Kasumi-1 (cell line): ENCODE measurements at regions not wholly inside any gene's neighbourhood (a gene's known extent, or its start where the extent isn't known, plus 50 kb on each side); places are given as distances from the start of the nearest gene placed in this dataset.

Experiments
- DNase-seq, 2 experiments: peaks; one replicate each; lab custom pipeline; 2025; lab: John Stamatoyannopoulos, UW

DNA sequence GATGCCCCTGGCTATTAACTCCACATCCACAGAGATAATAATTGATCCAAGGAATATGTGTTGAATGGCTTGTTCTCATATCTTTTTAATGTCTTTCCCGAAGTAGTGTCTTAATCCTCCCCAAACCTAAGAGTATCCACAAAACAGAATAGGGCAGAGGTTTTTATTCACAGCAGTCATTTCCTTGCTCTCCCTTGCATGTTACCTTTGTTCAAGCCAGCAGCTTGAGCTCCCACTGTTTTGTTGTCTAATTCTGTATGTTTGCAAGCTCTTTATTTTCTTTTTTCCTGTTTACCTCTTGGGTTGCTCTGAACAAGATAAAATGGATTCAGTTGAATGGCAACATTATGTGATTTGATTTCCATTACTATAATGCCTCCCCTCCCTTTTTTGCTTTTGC, 308.6 kb upstream of the ZP4 start:
- no peak for DNase-seq

DNA sequence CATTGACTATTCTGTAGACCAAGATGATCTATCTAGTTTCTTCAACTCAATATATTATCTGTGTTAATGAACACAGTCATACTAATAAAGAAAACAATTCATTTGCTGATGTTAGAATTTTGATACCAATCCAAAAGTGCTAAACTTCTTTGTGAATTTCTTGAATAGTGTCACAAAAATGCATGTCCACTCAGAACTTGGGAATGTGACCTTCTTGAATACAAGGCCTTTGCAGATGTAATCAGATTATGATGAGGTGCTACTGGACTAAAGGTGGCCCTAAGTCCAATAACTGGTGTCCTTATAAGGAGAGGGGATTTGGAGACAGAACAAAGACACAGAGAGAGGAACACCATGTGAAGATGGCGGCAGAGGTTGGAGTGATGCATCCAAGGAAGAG, 305.8 kb upstream of the ZP4 start:
- no peak for DNase-seq

DNA sequence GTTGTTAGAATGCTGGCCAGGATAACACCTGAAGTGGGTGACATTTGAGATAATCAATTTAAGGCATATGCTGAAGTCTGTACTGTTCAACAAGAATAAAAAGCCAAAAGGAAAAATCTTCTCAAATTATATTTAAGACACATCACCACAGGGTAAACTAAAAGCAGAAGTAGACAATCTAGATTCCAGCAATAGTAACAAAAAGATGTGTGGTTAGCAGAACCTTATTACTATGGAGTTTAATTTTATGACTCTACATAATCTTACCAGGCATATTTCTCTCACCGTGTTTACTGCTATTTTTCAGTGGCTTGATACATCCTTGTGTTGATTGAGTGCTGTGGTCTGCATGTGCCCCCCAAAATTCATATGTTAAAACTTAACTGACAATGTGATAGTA, 300.4 kb upstream of the ZP4 start:
- DNase-seq = peak; percentile 28 to 60

DNA sequence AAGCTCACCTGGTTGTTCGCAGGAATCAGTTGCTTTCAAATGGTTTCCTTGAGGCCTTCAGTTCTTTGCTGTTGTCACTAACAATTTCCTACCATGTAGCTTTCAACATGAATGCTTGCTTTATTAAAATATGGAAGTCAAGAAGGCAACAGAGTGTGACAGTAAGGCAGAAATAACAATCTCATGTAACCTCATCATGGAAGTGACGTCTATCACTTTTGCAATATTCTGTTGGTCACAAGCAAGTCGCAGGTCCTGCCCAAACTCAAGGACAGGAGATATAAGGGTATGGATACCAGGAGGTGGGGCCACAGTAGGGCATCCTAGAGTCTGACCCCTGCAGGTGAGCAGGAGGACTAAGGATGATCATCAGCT, 296.8 kb upstream of the ZP4 start:
- no peak for DNase-seq

DNA sequence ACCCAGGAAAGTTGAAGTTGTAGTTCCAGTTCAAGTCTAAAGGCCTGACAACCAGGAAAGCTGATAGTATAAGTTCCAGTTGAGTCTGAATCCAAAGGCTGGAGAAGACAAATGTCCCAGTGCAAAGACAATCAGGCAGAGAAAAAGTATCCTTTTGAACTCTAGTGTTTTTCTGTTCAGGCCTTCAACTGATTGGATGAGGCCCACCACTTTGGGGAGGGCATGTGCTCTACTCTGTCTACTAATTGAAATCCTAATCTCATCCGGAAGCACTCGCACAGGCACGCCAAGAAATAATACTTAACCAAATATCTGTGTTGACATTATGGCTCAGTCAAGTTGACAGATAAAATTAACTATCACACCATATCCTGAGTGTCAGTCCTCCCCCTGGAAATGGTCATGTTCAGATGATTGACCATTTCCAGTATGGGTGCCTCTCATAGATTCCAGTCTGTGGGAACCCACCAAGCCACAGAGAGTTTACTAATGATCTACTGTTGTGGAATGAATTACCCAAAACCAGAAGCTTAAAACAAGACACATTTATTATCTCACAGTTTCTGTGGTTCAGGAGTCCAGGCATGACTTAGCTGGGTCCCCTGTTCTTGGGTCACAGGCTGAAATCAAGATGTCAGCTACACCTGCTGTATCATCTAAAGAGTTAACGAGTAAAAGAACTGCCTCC, 296.3 kb upstream of the ZP4 start:
- DNase-seq = no peak

- DNase-seq = no peak
These were observed 287.4 kb upstream of the ZP4 start for GRCh38 chr1:238177960-238178645.

GRCh38 chr1:238177351-238177750, 286.6 kb upstream of the ZP4 start:
- no peak for DNase-seq

DNA sequence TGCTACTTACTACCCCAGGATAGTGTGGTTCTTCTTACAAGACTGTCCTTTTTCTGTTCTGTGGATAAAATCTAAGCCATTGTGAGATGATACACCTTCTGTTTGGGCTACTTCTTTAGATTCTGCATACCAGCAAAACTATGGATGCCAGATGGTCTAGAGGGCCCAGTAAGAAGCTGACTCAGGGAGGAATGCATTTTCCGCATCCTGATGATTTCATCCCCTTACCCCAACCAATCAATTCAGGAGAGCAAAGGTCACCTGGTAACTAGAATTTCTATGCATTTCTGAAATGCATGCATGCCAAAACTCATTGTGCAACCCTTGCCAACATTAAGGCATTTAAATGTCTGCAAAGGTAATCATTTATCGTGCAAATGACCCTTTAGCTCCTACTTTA, 285.7 kb upstream of the ZP4 start:
- no peak for DNase-seq

- DNase-seq = no peak
These were observed 281.3 kb upstream of the ZP4 start for GRCh38 chr1:238171985-238172384.

DNA sequence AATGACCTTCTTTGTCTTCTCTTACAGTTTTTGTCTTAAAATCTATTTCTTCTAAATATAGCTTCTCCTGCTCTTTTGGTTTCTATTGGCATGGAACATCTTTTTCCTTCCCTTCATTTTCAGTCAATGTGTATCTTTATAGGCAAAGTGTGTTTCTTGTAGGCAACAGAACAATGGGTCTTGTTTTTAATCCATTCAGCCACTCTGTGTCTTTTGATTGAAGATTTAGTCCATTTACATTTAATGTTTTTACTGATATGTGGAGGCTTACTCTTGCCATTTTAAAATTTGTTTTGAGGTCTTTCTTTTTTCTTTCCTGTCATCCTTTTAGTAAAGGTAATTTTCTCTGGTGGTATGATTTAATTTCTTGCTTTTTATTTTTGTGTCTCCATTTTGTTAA, 271.2 kb upstream of the ZP4 start:
- no peak for DNase-seq

- no peak for DNase-seq
These were observed 263.2 kb upstream of the ZP4 start for GRCh38 chr1:238153939-238154338.

- no peak for DNase-seq
These were observed 262.5 kb upstream of the ZP4 start for GRCh38 chr1:238153253-238153652.

GRCh38 chr1:238152119-238152518, 261.4 kb upstream of the ZP4 start:
- DNase-seq = no peak

- no peak for DNase-seq
These were observed 252.3 kb upstream of the ZP4 start for GRCh38 chr1:238143038-238143437.

DNA sequence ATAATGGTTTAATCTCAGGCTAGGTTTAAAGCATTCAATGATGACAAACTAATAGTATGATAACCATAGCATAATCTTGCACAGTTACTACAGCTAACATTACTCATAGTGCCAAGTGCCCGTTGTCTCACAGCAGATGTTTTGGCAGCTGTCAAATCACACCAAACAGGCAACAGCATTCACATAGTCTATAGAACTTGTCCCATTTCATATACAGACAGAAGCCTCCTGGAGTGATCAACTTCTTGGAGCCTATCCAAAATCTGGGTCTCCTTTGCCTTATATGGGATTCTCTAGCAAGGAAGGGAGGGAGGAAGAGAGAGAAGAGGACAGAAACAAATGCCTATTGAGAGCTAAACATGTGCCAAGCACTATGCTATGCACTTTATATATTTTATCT, 250.6 kb upstream of the ZP4 start:
- DNase-seq = no peak

DNA sequence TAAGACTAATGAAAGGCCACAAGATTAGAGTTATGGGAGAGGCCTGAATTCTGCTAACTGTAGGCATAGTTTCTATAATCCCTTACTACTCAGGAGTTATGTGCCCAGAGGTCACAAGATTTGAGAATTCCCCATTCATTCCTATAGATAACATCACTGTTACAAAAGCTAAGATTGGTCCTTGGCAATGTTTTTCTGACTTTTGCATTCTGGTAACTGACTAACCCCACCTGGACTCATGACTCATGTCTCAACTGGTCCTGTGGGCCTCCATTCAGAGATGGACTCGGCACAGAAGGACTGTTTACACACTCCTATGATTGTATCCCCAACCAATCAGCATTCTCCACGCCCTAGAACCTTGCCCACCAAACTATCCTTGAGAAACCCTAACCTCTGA, 249.0 kb upstream of the ZP4 start:
- DNase-seq = no peak

- DNase-seq = no peak
These were observed 247.4 kb upstream of the ZP4 start for GRCh38 chr1:238138059-238138626.

DNA sequence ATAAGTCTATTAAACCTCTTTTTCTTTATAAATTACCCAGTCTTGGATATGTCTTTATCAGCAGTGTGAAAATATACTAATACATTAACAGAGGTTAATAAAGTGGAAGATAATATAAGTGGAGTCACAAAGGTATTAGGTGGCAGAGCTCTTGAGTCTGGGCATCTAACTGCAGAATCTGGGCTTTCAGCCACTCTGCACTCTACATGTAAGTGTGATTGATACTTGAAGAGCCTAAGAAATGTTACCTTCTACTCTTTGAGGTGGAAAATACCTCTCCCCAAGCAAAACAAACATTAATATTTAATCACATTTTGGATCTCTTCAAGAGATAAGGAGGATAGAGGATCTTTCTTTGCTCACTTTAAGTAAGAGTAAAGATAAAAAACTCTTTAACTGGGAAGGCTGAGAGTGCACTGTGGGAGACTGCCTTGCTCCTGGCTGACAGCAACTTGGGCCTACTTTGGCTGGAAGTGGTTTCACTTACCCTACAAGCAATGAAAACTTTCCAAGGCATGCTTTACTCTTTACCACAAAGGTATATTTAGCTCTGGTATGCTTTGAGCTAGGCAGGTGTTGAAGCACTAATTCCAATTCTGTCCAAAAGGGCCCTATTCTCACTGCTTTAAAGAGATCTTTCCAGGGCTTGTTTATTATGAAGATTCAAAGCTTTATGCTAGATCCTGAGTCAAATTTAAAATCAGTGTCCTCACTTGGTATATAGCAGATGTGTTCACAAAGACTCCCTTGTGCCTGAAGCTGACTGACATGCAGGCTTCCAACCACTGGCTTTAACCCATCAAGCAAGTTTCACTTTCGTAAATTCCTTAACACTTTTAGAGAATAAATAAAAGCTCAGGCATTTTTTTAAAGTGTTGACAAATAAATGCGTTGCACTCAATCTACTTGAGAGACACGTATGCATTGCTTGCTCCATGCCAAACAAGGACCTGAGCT, 245.3 kb upstream of the ZP4 start:
- DNase-seq = no peak

DNA sequence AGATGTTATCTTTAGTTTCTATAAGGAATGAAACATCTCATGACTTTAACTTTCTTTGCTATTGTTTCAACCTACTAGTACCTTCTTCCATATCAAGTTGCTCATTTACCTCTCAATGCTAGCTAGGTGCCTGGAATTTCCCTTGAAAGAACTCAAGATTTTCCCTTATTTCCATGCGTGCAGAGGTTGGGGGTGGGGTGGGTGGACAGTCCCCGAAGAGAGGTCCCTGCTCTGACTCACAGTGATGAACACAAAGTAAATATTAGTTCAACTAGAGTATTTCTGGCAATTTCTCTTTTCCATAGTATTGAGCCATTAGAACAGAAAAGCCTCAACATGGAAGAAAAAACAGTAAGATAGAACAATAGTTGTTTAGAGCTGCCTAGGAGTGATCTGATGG, 239.0 kb upstream of the ZP4 start:
- no peak for DNase-seq

DNA sequence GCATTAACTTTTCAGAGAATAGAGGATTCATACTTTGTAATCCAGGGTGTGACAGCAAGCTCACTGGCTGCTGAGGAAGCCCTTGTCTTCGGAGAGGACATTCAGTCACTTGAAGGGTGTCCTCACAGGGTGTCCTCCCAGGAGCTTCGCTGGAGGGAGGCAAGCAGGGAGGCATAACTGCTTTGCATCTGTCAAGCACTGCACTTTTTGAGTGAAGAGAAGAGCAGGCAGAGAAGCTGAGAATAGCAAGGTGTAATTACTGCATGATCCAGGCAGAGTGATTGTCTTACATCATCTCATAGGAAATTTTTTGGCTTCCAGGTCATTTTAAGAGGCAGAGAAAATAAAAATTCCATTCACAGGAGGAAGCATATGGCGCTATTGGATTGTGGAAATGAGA, 232.5 kb upstream of the ZP4 start:
- no peak for DNase-seq

DNA sequence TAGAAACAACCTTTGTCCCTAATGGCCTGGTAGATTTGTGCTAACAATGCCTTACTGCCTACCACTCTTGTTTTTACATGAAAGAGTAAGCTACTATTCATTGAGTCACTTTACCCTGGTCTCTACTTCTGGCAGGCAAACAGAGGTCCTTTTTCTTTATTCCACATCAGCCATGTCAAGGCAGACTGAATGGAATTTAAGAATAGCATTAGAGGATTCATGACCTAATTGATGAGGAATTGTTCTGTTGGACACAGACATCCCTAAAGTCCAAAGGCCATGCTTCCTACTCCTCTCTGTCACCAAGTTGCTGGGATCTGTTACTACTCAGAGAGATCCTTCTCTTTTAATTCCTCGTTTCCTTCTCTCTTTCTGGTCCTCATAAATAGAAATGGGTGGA, 229.1 kb upstream of the ZP4 start:
- no peak for DNase-seq

GRCh38 chr1:238119060-238119459, 228.3 kb upstream of the ZP4 start:
- no peak for DNase-seq

- no peak for DNase-seq
These were observed 225.1 kb upstream of the ZP4 start for GRCh38 chr1:238115852-238116251.
